ENCODE measurements at regions not wholly inside any gene's neighbourhood (a gene's known extent, or its start where the extent isn't known, plus 50 kb on each side); places are given as distances from the start of the nearest gene placed in this dataset.

DNA sequence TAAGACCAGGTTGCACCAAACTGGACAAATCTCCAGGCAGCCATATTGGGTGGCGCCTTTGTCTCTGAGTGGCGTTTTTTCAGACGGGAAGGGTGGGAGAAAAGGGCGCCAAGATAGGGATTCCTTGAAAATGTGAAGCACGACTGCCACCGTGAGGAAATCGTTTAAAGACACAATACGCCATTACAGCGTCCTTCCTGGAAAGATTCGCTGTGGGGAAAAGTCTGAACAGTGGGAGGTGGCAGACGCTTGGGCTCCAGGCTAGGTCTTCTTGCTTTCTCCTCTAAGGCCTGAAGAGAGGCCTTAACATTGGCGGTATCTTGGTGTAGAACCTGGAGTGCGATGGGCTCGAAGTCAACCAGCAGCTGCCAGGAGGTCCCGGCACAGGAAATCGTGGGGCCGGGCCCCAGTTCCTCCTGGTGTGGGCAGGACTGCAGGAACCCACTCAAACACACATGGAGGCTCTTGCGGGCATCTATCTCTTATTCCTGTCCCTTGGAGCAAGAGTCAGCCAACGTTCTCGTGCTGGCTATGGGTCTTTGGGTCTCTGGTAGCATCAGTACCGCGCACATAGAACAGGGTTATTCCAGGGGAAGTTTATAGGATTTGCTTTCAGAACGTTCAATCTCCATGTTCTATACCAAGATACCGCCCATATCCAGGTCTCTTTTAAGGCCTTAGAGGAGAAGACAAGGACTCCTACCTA lies 208.8 kb downstream of the OR13H1 start:
- no peak overlapping the region for H3K4me3 ChIP-seq (ENCODE audit: low read length, poor library complexity, severe bottlenecking)

GRCh38 chrX:131762802-131763234 lies 218.9 kb downstream of the OR13H1 start:
- Histone ChIP-seq H3F3A (ENCODE audit: low read depth) (no peaks in the 10 kb centered on the region), H3K9me3 (ENCODE audit: insufficient read depth, low read depth, low read length) (no peaks in the 10 kb centered on the region), H3K79me2 (ENCODE audit: insufficient read depth, low read length) (no peaks in the 10 kb centered on the region), H3K4me1 (ENCODE audit: insufficient read depth, low read length, poor library complexity, severe bottlenecking) (no peaks in the 10 kb centered on the region), H2AFZ (ENCODE audit: low read length) (no peak overlapping the region), H3K36me3 (ENCODE audit: insufficient read depth, low read length) (peaks cover 42% of the 10 kb centered on the region; the same call in 1 of the 2 replicates), H3K9me2 (replicated peaks; ENCODE audit: low read depth, low read length) (no peaks in the 10 kb centered on the region), H3K4me2 (ENCODE audit: low read depth, low read length, poor library complexity, severe bottlenecking) (no peak overlapping the region), H4K20me1 (ENCODE audit: insufficient read depth, low read length, poor library complexity, severe bottlenecking) (no peaks in the 10 kb centered on the region), H3K9ac (ENCODE audit: low read depth, low read length, poor library complexity, severe bottlenecking) (no peak overlapping the region), H3K4me3 (ENCODE audit: low read length, poor library complexity, severe bottlenecking) (no peak overlapping the region), H3K27me3 (ENCODE audit: insufficient read depth, low read length, poor library complexity, severe bottlenecking) (no peaks in the 10 kb centered on the region)
- TF ChIP-seq EZH2phosphoT487 (IDR thresholded peaks at IDR 0.05; ENCODE audit: borderline replicate concordance), result no peak
- TF ChIP-seq, protein P1, sequence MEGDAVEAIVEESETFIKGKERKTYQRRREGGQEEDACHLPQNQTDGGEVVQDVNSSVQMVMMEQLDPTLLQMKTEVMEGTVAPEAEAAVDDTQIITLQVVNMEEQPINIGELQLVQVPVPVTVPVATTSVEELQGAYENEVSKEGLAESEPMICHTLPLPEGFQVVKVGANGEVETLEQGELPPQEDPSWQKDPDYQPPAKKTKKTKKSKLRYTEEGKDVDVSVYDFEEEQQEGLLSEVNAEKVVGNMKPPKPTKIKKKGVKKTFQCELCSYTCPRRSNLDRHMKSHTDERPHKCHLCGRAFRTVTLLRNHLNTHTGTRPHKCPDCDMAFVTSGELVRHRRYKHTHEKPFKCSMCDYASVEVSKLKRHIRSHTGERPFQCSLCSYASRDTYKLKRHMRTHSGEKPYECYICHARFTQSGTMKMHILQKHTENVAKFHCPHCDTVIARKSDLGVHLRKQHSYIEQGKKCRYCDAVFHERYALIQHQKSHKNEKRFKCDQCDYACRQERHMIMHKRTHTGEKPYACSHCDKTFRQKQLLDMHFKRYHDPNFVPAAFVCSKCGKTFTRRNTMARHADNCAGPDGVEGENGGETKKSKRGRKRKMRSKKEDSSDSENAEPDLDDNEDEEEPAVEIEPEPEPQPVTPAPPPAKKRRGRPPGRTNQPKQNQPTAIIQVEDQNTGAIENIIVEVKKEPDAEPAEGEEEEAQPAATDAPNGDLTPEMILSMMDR (conservative IDR thresholded peaks at IDR 0.05; ENCODE audit: low read length), result no peak

More for the DNA sequence above, 208.8 kb downstream of the OR13H1 start:
- Histone ChIP-seq H3K4me1 (ENCODE audit: insufficient read depth, low read length, poor library complexity, severe bottlenecking) (no peaks in the 10 kb centered on the region), H4K20me1 (ENCODE audit: insufficient read depth, low read length, poor library complexity, severe bottlenecking) (no peaks in the 10 kb centered on the region), H3K4me2 (ENCODE audit: low read depth, low read length, poor library complexity, severe bottlenecking) (no peak overlapping the region), H3K36me3 (ENCODE audit: insufficient read depth, low read length) (peaks cover 48% of the 10 kb centered on the region; the same call in 1 of the 2 replicates), H3K9me2 (replicated peaks; ENCODE audit: low read depth, low read length) (no peaks in the 10 kb centered on the region), H2AFZ (ENCODE audit: low read length) (no peak overlapping the region), H3F3A (ENCODE audit: low read depth) (no peaks in the 10 kb centered on the region), H3K9ac (ENCODE audit: low read depth, low read length, poor library complexity, severe bottlenecking) (no peak overlapping the region), H3K79me2 (ENCODE audit: insufficient read depth, low read length) (no peaks in the 10 kb centered on the region), H3K9me3 (ENCODE audit: insufficient read depth, low read depth, low read length) (no peaks in the 10 kb centered on the region), H3K27me3 (ENCODE audit: insufficient read depth, low read length, poor library complexity, severe bottlenecking) (no peaks in the 10 kb centered on the region)
- no peak for TF ChIP-seq EZH2phosphoT487 (IDR thresholded peaks at IDR 0.05; ENCODE audit: borderline replicate concordance)

DNA sequence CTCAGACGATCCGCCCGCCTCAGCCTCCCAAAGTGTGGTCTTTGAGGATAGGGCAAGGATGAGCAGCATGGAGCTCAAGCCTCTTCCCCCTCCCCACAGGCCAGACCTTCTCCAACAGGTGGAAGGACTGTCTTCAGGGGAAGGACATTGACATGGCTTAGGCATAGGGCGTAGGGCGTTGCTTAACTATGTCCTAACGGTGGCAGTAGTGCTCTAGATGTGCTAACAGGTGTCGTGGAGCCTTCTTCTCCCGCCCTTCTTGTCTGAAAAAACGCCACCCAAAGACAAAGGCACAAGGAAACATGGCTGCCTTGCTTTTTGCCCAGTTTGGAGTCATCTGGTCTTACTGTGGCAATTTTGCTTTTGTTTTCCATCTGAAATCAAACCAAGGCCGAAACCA lies 219.8 kb downstream of the OR13H1 start:
- no peaks in the 10 kb centered on the region for H3F3A ChIP-seq (ENCODE audit: low read depth)
- H3K27me3 ChIP-seq (ENCODE audit: insufficient read depth, low read length, poor library complexity, severe bottlenecking), result no peaks in the 10 kb centered on the region
- no peak overlapping the region for H3K4me3 ChIP-seq (ENCODE audit: low read length, poor library complexity, severe bottlenecking)
- H3K36me3 ChIP-seq (ENCODE audit: insufficient read depth, low read length), result peaks cover 49% of the 10 kb centered on the region; the same call in 1 of the 2 replicates
- H3K4me1 ChIP-seq (ENCODE audit: insufficient read depth, low read length, poor library complexity, severe bottlenecking), result no peaks in the 10 kb centered on the region
- H3K9me3 ChIP-seq (ENCODE audit: insufficient read depth, low read depth, low read length), result no peaks in the 10 kb centered on the region
- H3K79me2 ChIP-seq (ENCODE audit: insufficient read depth, low read length), result no peaks in the 10 kb centered on the region
- H3K9me2 ChIP-seq (replicated peaks; ENCODE audit: low read depth, low read length), result no peaks in the 10 kb centered on the region
- no peak overlapping the region for H3K4me2 ChIP-seq (ENCODE audit: low read depth, low read length, poor library complexity, severe bottlenecking)
- no peak overlapping the region for H2AFZ ChIP-seq (ENCODE audit: low read length)
- no peak overlapping the region for H3K9ac ChIP-seq (ENCODE audit: low read depth, low read length, poor library complexity, severe bottlenecking)
- TF ChIP-seq, protein P1 (conservative IDR thresholded peaks at IDR 0.05; ENCODE audit: low read length), result no peak
- no peak for TF ChIP-seq EZH2phosphoT487 (IDR thresholded peaks at IDR 0.05; ENCODE audit: borderline replicate concordance)
- no peaks in the 10 kb centered on the region for H4K20me1 ChIP-seq (ENCODE audit: insufficient read depth, low read length, poor library complexity, severe bottlenecking)

- H3K4me1 ChIP-seq (ENCODE audit: insufficient read depth, low read length, poor library complexity, severe bottlenecking), result no peaks in the 10 kb centered on the region
- no peak overlapping the region for H3K4me3 ChIP-seq (ENCODE audit: low read length, poor library complexity, severe bottlenecking)
- H3K4me2 ChIP-seq (ENCODE audit: low read depth, low read length, poor library complexity, severe bottlenecking), result no peak overlapping the region
- no peaks in the 10 kb centered on the region for H3F3A ChIP-seq (ENCODE audit: low read depth)
- peaks cover 53% of the 10 kb centered on the region; the same call in 1 of the 2 replicates for H3K36me3 ChIP-seq (ENCODE audit: insufficient read depth, low read length)
- H3K9ac ChIP-seq (ENCODE audit: low read depth, low read length, poor library complexity, severe bottlenecking), result no peak overlapping the region
- H3K9me3 ChIP-seq (ENCODE audit: insufficient read depth, low read depth, low read length), result no peaks in the 10 kb centered on the region
- H2AFZ ChIP-seq (ENCODE audit: low read length), result no peak overlapping the region
- TF ChIP-seq, protein P1 (conservative IDR thresholded peaks at IDR 0.05; ENCODE audit: low read length), result no peak
- no peak for TF ChIP-seq EZH2phosphoT487 (IDR thresholded peaks at IDR 0.05; ENCODE audit: borderline replicate concordance)
- H3K79me2 ChIP-seq (ENCODE audit: insufficient read depth, low read length), result no peaks in the 10 kb centered on the region
- no peaks in the 10 kb centered on the region for H3K27me3 ChIP-seq (ENCODE audit: insufficient read depth, low read length, poor library complexity, severe bottlenecking)
- no peaks in the 10 kb centered on the region for H3K9me2 ChIP-seq (replicated peaks; ENCODE audit: low read depth, low read length)
- no peaks in the 10 kb centered on the region for H4K20me1 ChIP-seq (ENCODE audit: insufficient read depth, low read length, poor library complexity, severe bottlenecking)
These were observed 220.3 kb downstream of the OR13H1 start for GRCh38 chrX:131764216-131764615.

Measured in Loucy (cell line).